KG1 (cell line): ENCODE measurements at regions not wholly inside any gene's neighbourhood (a gene's known extent, or its start where the extent isn't known, plus 50 kb on each side); places are given as distances from the start of the nearest gene placed in this dataset.

Source experiments
- DNase-seq: peaks from one replicate; lab custom pipeline; 2025; lab: John Stamatoyannopoulos, UW

DNA sequence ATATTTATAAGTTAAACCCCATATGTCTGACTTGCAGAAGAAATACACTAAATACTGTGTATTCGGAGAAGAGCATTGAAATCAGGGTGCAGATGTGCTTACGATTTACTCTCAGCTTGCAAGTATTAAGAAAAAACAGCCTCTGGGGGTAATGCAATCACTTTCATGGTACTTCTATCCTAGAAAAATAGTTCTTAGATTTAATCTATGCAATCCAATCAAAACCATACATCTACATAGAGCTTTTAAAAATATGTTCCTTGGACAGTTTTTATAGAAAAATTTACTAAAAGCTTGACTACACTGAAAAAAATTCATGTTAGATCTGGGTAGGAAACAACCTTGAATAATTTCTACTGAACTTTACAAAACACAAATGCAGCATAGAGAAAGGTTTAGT lies 890.3 kb upstream of the ADGRL2 start:
- no peak for DNase-seq

DNA sequence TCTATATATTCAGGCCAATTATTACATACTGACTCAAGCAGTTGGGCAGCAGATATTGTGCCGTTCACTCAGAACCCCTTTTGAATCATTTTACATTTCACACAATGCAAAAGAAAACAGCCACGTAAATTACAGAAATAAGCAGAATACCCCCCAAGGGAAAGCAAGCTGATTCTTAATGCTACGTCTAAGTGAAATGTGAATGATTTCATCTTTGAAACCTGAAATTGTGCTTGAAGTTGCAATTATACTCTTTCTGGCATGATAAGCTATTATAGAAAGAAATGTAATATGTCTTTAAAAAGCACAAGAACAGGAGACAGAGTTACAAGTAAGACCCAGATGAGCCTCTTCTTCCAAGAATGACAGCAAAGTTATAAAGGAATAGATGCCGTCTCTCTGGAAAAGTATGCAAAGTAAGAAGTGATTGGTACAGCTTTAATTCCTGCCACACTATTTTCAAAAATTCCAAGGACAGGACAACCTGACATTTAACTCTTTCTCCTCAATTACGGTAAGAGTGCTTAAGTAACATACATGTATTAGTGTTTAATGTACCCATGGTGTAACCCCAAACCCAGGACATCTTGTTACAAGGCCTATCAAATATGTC lies 891.5 kb upstream of the ADGRL2 start:
- DNase-seq: no peak

DNA sequence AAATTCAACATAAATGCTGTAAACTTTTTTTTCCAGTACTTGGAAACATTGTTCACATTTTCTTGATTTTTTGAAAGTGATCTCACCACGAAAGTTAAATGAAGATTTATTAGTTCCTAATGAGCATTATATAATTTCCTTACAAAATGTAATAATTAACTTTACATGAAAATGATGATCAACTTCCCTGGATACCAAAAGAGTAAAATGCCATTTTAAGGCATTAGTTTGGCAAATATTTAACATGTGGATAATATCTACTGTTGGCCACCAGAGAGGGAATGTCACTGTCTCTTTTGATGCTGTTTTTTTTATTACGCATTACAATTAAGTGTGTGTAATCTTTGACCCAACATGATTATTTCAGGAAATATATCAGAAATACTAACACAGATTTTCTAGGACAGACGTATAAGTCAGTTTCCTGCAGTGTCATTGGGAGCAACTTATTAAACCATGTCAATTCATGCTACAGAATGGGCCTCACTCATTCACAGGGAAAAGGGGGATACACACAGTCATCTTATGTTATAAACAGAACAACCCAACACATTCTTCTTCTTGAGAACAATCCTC lies 903.9 kb upstream of the ADGRL2 start:
- DNase-seq: no peak

DNA sequence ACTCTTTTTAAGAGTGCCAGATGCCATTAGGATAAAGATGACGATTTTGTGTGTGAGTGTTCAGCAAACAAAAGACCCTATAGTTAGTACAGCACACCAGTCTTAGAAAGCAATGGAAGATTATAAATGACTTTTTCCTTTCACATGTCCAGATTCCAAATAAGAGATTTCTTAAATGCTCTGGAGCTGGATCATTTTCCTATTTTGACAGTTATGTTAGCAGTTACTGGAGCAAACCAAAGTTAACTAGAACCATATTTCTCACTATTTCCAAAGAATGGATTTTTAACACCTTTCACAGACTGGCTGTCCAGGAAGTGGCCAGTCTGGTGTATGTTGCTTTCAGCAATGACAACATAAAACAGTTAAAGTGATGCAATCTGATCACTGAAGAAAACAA lies 905.8 kb upstream of the ADGRL2 start:
- DNase-seq: no peak

DNA sequence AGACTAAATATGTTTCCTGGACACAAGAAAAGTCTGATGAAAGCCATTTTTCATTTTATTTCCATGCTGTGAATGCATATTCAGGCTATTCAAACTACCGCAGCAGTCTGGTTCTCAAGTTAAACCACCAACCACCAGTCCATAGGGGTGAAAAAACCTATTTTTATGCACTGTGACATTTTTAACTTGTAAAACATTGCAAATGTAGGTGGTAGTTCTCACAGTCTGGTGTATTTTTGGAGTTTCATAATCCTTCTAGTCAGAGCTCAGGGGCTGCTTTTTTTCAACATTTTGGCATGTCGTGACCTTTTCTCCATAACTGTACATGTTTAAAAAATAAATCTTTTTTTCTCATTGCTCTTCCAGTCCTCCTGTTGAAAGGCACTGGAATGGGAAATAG lies 907.6 kb upstream of the ADGRL2 start:
- no peak for DNase-seq

DNA sequence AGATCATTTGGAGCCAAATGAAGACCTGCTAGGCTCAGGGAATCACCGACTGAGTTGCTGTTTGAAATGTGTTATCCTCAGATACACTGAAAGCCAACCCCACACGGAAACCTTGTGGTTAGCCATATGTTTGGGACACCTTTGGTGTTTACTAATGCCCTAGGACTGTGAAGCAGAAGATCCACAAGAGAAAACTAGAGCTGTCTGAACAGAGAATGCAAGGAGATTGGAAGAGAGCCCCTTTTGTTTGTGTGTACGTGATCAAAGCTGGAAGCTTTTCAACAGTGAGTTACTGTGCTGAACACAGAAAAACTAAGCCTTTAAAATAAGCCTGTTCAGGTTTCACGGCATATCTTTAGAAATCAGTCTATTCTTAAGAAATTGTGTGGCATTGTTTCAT lies 908.2 kb upstream of the ADGRL2 start:
- peak; percentile 27 for DNase-seq

DNA sequence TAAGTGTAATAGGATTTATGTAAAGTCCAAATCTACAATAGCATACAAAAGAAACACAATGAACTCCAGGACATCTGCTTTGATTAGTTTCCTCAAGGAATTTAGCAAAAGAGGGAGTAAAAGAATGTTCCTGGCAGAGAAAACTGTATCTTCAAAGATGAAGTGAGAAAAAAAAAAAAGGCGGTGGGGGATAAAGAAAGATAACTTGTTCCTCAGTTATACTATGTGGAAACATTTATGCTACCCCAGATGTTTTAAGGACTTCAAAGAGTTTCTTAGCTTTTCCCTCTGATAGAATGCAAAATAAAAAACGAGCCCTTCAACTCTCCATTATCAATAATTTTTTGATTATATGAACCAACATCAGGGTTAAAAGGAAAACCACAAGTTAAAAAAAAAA lies 908.9 kb upstream of the ADGRL2 start:
- no peak for DNase-seq

DNA sequence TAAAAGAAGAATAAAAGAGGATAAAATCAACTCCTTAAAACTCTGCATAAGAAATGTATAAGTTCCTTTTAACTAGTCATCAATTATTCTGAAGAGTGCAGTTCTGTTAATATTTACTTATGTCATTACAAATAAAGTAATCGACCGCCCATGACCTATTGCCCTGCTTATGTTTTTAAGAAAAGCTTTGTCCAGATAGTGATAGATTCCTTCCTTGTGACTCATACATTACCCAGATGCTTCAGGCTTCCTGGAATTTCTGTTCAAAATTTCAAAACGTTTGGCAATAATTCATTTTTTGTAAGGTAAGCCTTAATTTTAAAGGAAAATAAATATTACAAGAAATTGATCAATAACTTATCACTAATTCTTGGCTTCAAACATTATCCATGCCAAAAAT lies 918.2 kb upstream of the ADGRL2 start:
- no peak for DNase-seq

DNA sequence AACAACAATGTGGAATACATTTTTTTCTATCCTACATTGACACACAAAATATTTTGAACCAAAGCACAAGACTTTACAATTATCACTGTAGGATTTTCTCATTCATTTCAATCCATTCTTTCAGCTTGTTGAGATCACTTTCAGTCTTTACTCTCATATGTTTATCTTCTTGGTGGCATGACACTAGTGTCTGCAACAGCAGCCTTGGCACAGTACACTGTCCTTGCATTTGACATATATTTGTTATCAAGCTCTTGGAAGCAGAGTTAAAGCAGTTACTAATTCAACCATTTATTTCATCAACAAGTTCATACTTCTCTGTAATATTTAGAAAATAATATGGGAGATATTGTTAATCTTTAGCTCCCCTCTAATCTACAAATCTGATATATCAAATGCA lies 922.4 kb upstream of the ADGRL2 start:
- no peak for DNase-seq

DNA sequence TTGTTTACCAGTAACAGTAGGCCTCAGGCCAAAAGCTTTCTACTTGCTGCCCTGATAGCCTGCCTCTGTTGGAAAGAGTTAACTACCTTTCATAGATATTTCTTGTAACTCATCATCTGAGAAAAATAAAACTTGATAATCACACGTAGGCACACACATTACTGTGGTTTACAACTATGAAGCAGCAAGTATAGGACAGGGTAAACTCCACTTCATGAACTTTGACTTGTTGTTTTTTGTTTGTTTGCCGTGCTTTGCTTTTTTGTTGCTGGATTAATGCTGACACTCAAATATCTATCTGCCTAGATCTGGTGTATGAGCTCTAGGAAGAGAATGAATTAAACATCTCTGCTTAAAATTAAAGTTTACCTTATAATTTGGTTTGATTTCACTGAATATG lies 924.7 kb upstream of the ADGRL2 start:
- DNase-seq: no peak

DNA sequence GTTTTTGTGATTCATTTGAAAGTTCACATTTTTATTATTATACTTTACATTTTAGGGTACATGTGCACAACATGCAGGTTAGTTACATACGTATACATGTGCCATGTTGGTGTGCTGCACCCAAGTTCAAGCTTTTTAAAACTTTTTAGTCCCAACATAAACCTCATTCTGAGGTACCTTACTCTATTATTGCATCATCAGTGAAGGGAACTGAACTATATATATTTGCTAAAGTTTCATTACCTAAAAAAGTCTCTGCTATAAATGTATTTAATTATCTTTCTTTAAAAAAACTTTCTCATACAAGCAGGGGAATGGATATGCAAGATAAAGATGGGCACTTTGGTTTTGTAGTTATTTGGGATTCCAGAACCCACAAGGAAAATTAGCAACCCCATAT lies 931.4 kb upstream of the ADGRL2 start:
- DNase-seq: no peak

DNA sequence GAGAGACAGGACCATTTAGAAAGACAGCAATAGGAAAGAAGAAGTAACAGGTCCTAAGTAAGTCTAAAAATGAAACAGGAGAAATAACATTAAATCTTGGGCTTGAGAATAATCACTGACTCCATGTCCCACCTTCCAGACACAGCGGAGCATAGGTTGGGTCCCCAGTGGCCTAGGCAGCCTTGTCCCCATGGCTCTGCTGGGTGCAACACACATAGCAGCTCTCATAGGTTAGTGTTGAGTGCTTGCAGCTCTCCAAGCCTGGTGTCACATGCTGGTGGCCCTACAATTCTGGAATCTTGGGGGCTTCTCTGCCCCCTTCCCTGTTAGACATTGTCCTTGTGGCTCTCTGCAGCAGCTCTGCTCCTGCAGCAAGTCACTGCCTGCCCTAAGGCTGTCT lies 952.8 kb upstream of the ADGRL2 start:
- no peak for DNase-seq

DNA sequence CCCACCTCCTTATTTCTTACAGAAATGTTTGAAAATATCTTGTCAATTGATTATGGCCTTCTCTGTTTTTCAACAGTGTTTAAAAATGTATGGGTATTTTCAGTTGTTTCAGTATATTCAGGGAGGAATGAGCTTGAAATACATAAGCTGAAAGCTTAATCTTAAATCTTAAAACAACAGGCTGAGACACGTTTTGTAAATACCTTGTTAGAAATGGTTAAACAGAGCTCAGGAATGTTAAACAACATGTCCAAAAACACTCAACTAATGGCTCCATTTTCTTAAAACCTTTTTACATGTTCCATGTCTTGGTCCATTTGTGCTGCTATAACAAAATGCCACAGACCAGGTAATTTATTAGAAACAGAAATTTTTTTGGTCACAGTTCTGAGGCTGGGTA lies 953.8 kb upstream of the ADGRL2 start:
- no peak for DNase-seq

DNA sequence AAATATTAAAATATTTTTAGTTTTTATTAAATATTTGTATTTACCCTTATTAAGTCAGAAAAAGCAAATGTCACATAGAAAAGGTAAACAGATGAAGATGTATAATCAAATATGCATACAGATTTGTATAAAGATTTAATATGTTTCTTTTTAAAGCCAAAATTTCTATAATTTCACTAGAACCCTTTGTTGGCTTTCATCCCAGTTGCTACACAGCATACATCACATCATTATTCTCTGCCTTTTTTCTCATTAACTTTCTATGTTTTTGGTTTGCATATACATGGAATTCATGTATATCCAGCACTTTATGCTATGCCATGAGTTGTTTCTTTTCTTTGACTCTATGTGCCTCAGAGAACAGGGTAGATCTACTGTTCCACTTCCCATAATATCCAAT lies 957.9 kb upstream of the ADGRL2 start:
- no peak for DNase-seq

DNA sequence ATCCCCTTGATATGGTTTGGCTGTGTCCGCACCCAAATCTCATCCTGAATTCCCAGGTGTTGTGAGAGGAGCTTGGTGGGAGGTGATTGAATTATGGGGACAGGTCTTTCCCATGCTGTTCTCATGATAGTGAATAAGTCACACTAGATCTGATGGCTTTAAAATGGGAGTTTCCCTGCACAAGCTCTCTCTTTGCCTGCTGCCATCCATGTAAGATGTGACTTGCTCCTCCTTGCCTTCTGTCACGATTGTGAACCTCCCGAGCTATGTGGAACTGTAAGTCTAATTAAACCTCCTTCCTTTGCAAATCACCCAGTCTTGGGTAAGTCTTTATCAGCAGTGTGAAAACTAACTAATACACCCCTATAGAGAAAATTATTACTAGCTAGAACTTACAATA lies 959.5 kb upstream of the ADGRL2 start:
- no peak for DNase-seq

DNA sequence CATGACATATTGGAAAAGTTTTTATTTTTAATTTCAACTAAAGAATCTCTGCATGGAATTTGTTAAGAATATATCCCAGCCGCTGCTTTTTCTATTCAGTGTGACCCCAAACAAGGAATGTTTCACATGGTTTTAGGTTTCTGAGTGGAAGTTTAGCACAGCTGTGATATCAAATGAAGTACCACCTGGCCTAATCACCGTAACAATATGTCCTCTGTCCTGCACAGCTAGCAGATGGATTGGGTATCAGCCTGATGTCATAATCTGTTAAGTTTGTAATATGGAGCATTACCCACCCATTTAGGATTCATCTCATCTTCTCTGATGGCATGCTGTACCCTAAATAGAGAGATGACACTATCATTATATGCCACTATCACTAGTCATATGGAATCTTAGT lies 963.7 kb upstream of the ADGRL2 start:
- DNase-seq: no peak

DNA sequence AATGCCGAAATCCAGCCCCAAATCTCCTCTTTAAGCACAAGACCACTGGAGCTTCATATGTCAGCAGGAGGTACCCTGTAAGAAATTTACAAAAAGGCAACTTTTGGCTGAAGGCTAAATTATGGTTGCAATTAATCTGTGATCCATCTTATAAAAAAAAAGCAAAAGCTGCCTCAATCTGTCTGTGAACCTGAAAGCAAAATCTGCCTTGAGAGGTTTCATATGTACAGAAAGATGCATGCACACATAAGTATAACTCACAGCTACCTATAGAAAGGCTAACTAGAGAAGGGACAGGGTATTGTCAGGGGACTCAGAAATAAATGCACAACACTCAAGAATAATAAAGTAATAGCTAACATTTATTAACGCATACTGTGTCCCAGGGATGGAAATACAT lies 964.2 kb upstream of the ADGRL2 start:
- no peak for DNase-seq

DNA sequence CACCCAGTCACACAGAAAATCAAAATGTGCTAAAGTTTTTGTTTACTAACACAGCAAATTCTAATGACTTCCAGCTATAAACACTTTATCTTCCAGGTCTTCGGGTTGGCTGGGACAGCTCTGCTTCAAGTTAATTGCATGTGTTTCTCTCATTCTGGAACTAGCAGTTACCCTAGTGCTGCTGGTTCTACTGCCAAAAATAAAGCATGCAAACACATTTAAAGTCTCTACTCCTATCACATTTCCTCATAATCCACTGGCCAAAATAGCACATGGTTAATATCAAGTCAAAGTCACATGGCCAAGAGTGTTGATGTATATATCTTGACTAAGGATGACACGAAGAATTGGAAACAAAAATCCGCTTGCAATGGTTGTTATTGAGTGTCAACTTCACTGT lies 973.1 kb upstream of the ADGRL2 start:
- no peak for DNase-seq

DNA sequence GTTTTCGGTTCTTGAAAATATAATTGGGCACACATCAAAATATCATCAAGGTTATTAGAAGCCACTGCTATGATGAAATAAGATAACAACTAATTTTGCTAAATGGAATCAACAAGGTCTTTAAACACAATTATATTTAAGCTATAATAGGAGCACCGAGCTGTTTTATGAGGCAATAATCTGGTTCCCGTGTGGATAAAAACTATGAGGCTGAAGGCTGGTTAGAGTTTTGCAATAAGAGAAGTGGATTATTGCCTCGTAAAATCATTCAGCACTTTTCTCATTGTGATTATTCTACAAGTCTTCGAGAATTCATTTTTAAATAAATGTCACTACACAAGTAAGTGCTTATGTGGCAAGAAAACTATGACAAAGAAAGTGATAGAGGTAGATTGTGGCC lies 975.7 kb upstream of the ADGRL2 start:
- no peak for DNase-seq

DNA sequence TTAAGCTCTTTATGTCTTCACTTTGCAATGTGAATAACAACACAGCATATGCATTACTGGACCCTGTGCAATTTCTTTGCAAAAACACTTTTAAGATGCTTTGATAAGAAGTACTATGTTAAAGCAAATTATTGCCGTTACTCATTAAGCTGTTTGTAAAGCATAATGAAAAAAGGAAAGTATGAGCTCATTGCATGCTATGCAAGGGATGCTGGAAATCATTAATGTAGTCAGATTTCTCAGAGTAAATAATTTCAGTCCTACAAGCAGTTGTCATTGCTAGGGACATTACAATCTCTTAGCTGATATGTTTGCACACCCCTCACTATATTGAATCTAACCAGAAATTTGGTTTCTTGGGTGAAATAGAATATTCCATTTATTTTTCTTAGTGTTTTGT lies 982.5 kb upstream of the ADGRL2 start:
- DNase-seq: no peak

DNA sequence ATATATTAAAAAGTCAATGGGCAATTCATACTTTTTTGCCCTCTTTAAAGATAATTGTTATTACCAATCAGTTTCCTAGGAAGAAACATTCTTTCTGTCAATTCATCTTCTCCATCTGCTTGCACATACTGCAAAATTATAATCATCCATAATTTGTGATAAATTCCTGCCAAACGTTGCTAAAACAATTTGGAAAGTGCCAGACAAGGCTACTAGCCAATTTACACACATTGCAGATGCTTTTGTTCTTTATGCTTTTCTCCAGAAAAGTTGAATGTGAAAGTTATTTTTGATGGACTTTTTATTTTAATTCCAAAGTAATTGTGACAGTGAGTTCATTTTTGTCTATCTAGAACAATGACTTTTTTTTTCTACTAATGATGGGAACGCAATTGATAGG lies 992.8 kb upstream of the ADGRL2 start:
- DNase-seq: no peak

DNA sequence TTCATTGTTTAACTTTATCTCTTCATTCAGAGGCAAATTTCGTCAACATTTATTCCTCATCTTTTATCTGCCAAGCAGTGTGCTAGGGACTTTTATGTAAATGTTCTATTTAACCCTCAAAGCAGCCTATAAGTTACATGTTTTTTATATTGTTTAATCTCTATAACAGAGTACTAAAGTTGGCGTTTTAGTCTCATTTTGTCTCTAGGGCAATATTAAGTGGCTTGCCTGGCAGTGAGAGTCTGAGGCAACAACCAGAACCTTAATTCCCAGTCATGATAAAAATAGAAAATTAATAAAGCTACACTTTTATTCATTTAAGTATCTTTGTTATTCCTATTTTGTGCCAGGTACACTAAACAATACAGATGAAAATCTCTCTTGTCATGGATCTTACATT lies 994.3 kb upstream of the ADGRL2 start:
- DNase-seq: no peak

DNA sequence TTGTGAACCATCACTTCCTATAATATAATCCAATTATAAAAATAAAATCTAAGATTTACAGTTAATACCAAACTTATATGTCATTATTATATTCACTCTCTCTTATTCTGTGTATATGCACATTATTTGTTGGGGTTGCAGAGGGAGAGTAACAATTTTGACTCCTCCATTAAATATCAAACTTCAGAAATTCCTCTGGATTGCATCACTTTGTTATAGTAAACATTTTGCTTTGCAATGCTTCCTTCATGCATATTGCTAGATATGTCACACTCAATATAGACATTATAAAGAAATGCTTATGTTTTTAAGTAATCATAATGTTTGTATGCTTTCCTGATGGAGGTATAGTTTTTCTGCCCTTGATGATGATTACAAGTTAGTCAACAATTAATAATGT lies 999.0 kb upstream of the ADGRL2 start:
- no peak for DNase-seq

DNA sequence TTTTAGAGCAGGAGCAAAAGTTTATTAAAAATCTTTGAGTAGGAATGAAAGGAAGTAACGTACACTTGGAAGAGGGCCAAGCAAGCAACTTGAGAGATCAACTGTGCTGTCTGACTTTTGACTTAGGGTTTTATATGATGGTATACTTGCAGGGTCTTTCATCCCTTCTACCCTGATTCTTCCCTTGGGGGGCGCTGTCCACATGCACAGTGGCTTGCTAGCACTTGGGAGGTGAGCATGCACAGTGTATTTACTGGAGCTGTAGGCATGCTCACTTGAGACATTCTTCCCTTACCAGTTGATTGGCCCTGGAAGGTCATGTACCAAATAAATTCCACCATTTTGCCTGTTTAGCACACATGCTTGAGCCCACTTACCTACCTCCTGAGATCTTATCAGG lies 1001.3 kb upstream of the ADGRL2 start:
- no peak for DNase-seq

DNA sequence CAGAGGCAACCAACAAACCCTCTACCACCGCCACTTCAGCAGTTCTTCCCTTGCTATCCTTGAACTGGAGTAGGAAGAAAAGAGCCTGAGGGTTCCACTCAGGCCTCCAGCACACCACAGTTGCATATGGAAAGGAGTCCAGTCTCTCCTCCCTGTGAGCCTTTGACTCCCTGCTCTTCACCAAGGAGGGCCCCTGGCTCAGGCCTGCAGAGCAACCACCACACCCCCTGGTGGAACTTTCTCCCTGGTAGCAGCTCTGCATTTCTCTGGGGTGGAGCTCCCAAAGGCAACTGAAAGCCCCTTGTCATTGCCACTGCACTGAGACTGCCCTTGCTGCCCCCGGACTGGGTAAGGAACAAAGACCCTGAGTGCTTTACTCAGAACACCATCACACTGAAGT lies 1021.5 kb upstream of the ADGRL2 start:
- no peak for DNase-seq
